ENCODE measurements at regions not wholly inside any gene's neighbourhood (a gene's known extent, or its start where the extent isn't known, plus 50 kb on each side); places are given as distances from the start of the nearest gene placed in this dataset.

GRCh38 chr4:11565213-11565612, 136.5 kb upstream of the HS3ST1 start:
- Mint-ChIP-seq H3K27ac (no peak overlapping the region), H3K36me3 (ENCODE audit: low read depth) (no peaks in the 10 kb centered on the region), H3K9me3 (peaks cover 2% of the 10 kb centered on the region), H3K4me3 (no peak overlapping the region), H3K27me3 (peaks cover under 1% of the 10 kb centered on the region), H3K4me1 (ENCODE audit: low read depth) (no peaks in the 10 kb centered on the region)
- DNase-seq (no peak), ATAC-seq (ENCODE audit: poor library complexity) (no peak)
- Histone ChIP-seq H3K4me1 (ENCODE audit: insufficient read depth, low read length) (no peaks in the 10 kb centered on the region), H3K27me3 (ENCODE audit: control insufficient read depth in 1 of 2, insufficient read depth in 2 of 2, low read length in 2 of 2) (no peaks in the 10 kb centered on the region), H3K4me3 (ENCODE audit: low read length) (no peak overlapping the region), H3K36me3 (ENCODE audit: insufficient read depth, low read length) (no peaks in the 10 kb centered on the region), H3K27ac (ENCODE audit: low read depth in 1 of 2, low read length in 2 of 2) (no peak overlapping the region), H3K9me3 (ENCODE audit: control insufficient read depth in 1 of 2, insufficient read depth in 1 of 2, low read length in 2 of 2) (no peaks in the 10 kb centered on the region)
- no peak for TF ChIP-seq CTCF (IDR thresholded peaks at IDR 0.05)
- intact Hi-C loops (cut with DNase I, micrococcal nuclease), result no loop called here
- CTCF ChIA-PET, result no interaction called here
- POLR2A ChIA-PET, result no interaction called here

GRCh38 chr4:11564021-11564420, 135.3 kb upstream of the HS3ST1 start:
- no peaks in the 10 kb centered on the region for H3K36me3 Mint-ChIP-seq (ENCODE audit: low read depth)
- Histone ChIP-seq H3K4me3 (ENCODE audit: low read length) (no peak overlapping the region), H3K4me1 (ENCODE audit: insufficient read depth, low read length) (no peaks in the 10 kb centered on the region), H3K27ac (ENCODE audit: low read depth in 1 of 2, low read length in 2 of 2) (no peak overlapping the region), H3K9me3 (ENCODE audit: control insufficient read depth in 1 of 2, insufficient read depth in 1 of 2, low read length in 2 of 2) (no peaks in the 10 kb centered on the region), H3K27me3 (ENCODE audit: control insufficient read depth in 1 of 2, insufficient read depth in 2 of 2, low read length in 2 of 2) (no peaks in the 10 kb centered on the region), H3K36me3 (ENCODE audit: insufficient read depth, low read length) (no peaks in the 10 kb centered on the region)
- no peak overlapping the region for H3K4me3 Mint-ChIP-seq
- TF ChIP-seq CTCF (IDR thresholded peaks at IDR 0.05), result no peak
- no peak for DNase-seq
- H3K27ac Mint-ChIP-seq, result no peak overlapping the region
- peaks cover 2% of the 10 kb centered on the region for H3K9me3 Mint-ChIP-seq
- no peak for ATAC-seq (ENCODE audit: poor library complexity)
- peaks cover 10% of the 10 kb centered on the region for H3K27me3 Mint-ChIP-seq
- intact Hi-C loops (cut with DNase I, micrococcal nuclease), result no loop called here
- POLR2A ChIA-PET, result no interaction called here
- H3K4me1 Mint-ChIP-seq (ENCODE audit: low read depth), result no peaks in the 10 kb centered on the region
- CTCF ChIA-PET, result no interaction called here

GRCh38 chr4:11549525-11549924, 120.8 kb upstream of the HS3ST1 start:
- Histone ChIP-seq H3K4me3 (ENCODE audit: low read length) (no peak overlapping the region), H3K9me3 (ENCODE audit: control insufficient read depth in 1 of 2, insufficient read depth in 1 of 2, low read length in 2 of 2) (peaks cover 0 to 4% of the 10 kb centered on the region in 2 experiments), H3K4me1 (ENCODE audit: insufficient read depth, low read length) (no peaks in the 10 kb centered on the region), H3K27me3 (ENCODE audit: control insufficient read depth in 1 of 2, insufficient read depth in 2 of 2, low read length in 2 of 2) (no peaks in the 10 kb centered on the region), H3K36me3 (ENCODE audit: insufficient read depth, low read length) (no peaks in the 10 kb centered on the region), H3K27ac (ENCODE audit: low read depth in 1 of 2, low read length in 2 of 2) (no peak overlapping the region)
- intact Hi-C loops (cut with DNase I, micrococcal nuclease), result no loop called here
- Mint-ChIP-seq H3K9me3 (no peaks in the 10 kb centered on the region), H3K4me1 (ENCODE audit: low read depth) (no peaks in the 10 kb centered on the region), H3K36me3 (ENCODE audit: low read depth) (no peaks in the 10 kb centered on the region), H3K27me3 (peaks cover 3% of the 10 kb centered on the region), H3K27ac (no peak overlapping the region), H3K4me3 (no peak overlapping the region)
- ChIA-PET POLR2A (no interaction called here), CTCF (interaction anchor here (0.6 kb wide), 1 partner anchor 588 kb away, joined by 4 read pairs; no protein-coding TSS in a partner anchor)
- TF ChIP-seq CTCF (IDR thresholded peaks at IDR 0.05), result no peak
- ATAC-seq (ENCODE audit: poor library complexity) (no peak), DNase-seq (no peak)
